ENCODE measurements at regions not wholly inside any gene's neighbourhood (a gene's known extent, or its start where the extent isn't known, plus 50 kb on each side); places are given as distances from the start of the nearest gene placed in this dataset.

- DNase-seq = no peak
Observed at GRCh38 chr2:65663831-65664407, 231.5 kb upstream of the SPRED2 start.

GRCh38 chr2:65662654-65663432, 230.4 kb upstream of the SPRED2 start:
- DNase-seq = no peak

DNA sequence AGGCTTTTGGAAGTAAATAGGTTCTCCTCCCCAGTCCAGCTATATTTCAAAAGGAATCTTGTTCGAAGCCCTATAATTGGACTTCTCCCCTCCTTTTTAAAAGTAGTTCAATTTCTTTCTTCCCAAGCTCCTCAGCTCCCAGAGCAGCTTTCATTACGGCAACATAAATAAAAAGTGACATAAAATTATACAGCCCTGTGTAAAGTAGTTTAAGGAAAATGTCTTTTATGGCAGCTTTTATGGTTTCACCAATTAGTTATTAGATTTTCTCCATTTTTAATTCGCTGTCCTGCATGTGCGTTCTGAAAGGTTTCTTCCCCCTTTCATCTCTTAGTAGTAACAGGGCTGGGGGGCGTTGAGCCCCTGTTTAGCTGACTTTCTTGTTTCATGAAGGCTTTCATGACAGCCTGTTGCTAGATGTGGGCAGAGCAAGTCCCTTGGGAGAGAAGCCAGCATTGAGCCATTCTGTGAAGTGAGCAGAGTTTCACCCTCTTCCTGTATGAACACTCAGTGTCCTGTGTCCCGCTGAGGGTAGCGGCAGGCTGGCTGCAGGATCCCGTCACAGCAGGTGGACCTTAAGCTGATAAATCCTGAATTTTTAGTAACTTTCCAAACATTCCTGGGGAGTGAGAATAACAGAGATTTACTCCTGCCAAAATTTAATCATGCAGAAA, 229.7 kb upstream of the SPRED2 start:
- no peak for DNase-seq

DNA sequence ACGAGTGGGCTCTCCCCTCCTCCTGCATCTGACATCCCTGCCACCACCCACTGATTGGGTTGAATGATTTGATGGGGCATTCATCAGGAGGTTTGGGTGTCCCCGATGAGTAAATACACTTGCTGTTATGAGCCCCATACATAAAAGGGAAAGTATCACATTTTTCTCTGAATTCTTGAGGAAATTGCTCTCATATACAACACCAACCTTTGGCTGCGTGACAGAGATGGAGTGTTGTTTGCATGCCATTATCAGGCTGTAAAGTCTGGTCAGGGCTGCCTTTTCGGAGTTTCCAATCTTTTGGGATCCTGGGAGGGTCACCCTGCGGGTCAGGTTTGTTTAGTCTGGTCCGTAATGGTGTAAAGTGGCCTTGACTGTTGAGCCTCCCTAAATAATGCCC, 227.9 kb upstream of the SPRED2 start:
- no peak for DNase-seq

GRCh38 chr2:65658881-65659280, 226.5 kb upstream of the SPRED2 start:
- no peak for DNase-seq

DNA sequence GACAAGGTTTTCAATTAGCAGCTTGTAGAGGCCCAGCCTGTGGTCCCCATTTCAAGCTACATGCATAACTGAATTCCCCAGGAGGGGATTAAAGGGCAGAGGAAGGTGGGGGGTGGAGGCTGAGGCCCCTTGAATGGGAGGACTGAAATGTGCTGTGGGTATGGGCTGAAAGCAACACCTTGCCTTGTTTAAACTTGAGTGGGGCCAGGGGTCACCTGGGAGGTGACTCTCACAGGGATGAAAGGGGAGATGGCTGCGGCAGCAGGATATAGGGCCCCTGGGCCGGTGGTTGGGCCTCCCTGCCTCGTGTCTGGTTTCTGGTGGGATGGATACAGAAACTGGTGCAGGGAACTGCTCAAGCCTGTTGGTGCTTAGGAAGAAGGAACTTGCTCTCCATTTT, 225.9 kb upstream of the SPRED2 start:
- no peak for DNase-seq

DNA sequence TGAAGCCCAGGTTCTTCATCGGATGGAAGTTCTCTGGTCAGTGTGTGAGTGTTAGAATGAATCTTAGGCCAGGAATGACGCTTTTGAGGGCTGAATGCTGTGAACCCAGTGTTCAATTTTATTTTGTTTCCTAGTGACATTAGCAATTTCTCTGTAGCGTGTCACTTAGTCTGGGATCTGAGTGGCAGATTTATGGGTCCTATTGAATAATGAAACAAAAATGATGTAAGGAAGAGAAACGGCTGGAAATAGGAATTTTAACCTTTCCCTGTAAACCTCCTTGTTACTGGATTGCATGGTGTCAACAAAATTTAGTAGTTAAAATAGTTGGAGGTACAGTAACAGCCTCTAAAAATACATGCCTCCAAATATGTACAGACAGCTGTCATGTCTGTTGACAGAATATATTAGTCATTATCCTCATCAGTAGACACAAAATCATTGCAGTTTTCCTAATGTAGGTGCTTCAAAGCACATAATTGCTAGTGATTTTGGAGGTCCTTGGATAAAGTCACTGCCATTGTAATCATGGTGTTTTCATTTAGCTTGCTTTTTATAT, 223.8 kb upstream of the SPRED2 start:
- DNase-seq = no peak

DNA sequence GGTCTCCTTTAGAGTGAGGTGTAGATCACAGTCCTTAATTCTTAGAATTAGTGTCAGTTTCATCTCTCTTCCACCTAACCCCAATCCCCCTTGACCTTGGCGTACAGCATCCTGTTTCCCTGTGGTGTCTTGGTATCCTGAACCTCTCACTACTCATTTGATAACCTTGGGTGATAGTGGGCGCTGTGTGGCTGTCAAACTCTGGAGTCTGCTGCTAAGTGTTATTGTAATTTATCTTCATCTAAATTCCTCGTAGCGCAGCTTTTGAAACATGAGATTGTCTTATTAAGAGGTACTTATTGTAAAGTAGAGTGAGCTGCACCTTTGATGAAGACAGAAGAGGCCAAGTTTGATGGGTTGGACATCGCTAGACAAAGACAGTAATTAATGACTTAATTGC, 222.6 kb upstream of the SPRED2 start:
- DNase-seq = no peak

GRCh38 chr2:65654496-65654895, 222.1 kb upstream of the SPRED2 start:
- DNase-seq = no peak

DNA sequence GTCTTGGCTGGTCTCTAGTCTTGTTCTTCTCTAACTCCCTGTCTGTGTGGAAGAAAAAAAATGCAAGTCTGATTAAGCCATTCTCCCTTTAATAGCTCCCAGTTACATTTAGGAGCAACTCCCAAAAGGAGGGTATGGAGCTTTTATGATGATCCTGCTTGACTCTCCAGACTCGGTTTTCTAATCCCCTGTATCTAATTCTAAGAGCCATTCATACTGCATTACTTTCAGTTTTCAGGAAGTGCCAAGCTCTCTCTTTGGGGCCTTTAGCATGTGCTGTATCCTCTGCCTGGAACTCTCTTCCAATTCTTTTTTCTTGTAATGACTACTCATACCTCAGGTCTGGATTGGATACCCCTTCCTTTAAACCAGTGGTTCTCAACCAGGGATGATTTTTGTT, 219.7 kb upstream of the SPRED2 start:
- no peak for DNase-seq

DNA sequence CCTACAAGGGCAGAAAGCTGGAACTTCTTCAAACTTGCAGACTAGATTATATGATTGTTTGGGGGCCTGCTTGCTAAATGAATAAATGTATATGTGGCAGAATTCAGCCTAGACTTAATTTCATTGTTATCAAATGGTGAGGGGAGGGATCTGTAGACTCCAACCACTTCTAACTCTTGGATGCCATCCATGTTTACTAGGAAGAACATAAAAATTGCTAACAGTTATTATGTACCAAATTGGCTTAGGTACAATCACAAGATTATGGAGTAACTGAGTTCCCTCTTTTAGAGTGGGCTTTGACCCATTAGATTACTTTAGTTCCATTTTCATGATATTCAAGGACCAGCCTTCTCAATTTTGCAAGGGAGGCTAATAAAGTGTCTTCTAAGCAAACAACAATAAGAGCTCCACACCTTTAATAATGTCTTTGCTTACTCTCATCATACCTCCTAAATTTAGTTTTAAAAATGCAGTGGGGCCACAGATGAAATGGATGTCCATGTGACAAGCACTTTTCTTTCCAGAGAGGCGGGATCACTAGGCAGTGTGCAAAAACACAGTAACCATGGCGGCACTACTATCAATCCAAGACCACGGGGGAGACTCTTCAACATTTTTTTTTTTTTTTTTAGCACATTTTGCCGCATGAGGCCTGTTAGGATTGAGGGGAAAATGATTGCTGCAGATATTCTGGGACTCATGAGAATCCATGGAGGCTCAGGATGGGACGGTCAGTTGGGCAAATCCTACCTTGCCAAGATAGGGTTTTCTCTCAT, 217.6 kb upstream of the SPRED2 start:
- DNase-seq = no peak

- no peak for DNase-seq
Observed at GRCh38 chr2:65647249-65647842, 214.9 kb upstream of the SPRED2 start.

DNA sequence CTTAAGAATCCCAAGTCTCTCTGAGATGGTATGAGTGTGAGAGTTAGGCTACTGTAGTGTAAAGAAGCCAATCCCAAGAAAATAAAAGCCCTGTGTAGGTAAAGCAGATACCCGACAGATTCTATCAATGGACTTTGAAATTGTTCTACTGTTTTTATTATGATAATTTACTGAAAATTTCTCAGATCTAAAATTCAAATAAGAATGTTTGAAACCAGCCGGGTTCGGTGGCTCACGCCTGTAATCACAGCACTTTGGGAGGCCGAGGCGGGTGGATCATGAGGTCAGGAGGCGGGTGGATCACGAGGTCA, 208.3 kb upstream of the SPRED2 start:
- no peak for DNase-seq

- no peak for DNase-seq
Observed at GRCh38 chr2:65639156-65639864, 206.9 kb upstream of the SPRED2 start.

DNA sequence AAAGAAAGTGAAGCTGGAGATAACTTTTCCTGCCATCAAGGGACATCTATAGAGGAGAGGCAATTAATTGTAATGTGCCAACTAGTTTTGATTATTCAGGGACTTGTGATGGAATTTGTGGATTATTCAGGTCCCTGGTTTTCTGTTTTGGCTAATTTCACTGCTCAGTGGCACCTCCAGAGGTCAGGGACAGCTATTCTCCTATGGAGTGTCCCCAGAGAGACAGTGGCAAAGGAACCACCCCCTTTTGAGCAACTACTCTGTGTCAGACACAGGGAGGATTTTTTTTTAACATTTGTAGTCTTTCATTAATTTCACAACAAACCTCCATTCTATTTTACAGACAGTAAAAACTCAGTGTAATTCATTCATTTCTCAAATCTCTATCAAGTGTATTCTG, 206.0 kb upstream of the SPRED2 start:
- no peak for DNase-seq

DNA sequence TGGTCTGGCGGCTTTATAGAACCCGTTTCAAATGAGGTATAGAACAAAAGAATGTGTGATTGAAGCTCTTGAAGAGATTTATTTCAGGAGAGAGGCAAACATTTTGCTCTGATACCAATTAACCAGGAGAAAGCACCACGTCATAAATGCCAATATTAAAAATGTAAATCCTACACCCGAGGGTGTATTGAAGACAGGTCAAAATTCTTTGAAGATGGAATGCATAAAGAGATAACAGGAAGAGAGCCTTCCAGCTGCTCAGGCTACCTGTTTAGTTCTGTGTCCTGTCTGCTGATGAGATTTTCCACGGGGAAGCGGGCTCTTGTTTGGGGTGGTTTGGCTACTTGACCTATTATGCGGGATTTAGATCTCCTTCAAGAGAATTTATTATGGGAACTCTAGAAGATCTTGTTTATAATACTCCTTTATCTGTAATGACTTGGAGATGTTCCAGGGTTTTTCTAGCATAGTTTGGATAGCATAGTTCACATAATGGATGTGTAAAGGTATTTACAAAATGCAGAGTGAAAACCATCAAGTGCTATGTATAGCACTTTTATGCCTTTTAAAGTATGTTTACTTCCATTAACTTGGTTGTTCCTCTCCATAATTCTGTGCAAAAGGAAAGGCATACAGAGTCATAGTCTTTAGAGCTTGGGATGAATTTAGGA, 204.5 kb upstream of the SPRED2 start:
- no peak for DNase-seq

DNA sequence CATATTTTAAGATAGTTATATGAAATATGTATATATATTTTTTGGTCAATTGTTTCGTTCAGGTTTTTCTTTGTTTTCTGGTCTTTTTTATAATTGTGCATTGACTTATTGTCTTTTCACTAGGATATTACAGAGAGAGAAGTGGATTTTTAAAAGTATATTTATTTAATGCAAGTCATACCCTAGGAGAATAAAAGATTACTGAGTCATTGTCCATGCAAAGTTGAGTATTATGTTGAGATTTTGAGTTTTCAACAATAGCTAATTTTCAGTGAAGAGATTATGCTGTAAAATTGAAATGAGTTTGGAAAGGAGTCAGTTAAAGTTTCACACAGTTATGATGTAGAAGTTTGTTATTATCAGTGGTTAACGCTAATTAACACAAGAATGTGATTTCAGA, 203.6 kb upstream of the SPRED2 start:
- no peak for DNase-seq

- no peak for DNase-seq
Observed at GRCh38 chr2:65634304-65634703, 201.9 kb upstream of the SPRED2 start.

DNA sequence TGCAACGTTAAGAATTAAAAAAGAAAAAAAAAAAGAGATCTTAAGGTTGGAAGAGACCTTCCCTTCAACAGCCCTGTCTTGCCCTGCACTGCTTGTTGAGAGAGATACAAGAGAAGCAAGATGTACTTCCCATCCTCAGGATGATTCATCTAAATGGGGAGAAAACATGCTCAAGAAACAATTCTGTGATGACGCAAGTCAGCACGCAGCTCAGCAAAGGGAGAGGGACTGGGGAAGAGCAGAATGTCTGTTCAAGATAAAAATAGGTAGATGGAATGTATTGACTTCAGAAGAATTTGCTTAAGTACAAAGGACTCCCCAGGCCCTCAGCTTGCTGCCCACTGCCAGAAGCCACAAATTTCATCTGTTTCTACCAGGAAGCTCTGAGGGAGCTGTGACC, 198.2 kb upstream of the SPRED2 start:
- DNase-seq = no peak

DNA sequence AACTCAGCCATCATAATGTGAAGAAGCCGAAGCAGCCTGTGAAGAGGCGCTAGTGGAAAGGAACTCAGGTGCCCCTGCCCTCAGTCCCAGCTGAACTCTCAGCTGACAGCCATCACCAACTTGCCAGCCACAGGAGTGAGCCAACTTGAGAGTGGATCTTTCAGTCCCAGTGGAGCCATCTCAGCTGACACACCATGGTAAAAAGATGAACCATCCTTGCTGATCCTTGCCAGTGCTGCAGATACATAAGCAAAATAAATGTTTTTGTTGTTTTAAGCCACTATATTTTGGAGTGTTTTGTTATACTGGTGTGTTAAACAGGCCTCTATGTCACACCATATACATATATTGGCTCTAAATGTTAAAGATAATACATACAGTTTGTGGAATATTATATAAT, 195.8 kb upstream of the SPRED2 start:
- DNase-seq = no peak

- DNase-seq = no peak
Observed at GRCh38 chr2:65626831-65627230, 194.4 kb upstream of the SPRED2 start.

- DNase-seq = no peak
Observed at GRCh38 chr2:65625982-65626381, 193.6 kb upstream of the SPRED2 start.
